Activated CD8-positive, alpha-beta memory T cell treated with anti-CD3 and anti-CD28 coated beads for 1 hour (primary cell): ENCODE measurements at regions not wholly inside any gene's neighbourhood (a gene's known extent, or its start where the extent isn't known, plus 50 kb on each side); places are given as distances from the start of the nearest gene placed in this dataset.
"Not testable (repeated sequence)": the region's sequence is repeated elsewhere in the genome, so short reads cannot be mapped to it uniquely, and the experiment has no call there.

Experiments
- DNase-seq, 2 donors: peaks; one replicate each; pipeline ENCODE4 v3.0.0-alpha.2; 2020; ENCODE audit warnings: low read depth in 1 of 2; ENCODE audit errors: extremely low read depth in 1 of 2

DNA sequence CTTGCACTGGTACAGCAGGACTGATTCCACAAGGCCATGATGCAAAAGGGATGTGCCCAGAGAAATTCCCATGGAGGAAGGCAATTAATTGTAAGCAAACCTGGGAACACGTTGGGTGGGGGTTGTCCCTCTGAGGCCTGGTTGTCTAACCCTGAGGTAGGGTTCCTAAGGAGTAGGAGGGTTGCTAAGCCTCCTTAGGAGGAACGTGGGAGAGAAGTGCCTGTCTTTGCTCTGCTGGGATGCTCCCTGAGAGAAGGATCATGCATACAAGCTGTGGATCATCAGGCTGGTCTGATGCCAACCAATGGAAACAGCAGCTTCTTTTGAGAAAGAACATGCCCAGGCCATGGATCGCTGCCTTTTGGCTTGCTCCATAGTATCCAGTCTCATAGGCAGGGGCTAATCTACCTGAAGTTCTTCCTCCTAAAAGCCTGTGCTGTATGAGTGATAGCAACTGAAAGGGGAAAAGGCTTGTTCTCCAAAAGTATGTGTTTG, 203.7 kb upstream of the NPVF start:
- DNase-seq, result no peak

GRCh38 chr7:25432807-25433206, 204.5 kb upstream of the NPVF start:
- DNase-seq, result no peak

DNA sequence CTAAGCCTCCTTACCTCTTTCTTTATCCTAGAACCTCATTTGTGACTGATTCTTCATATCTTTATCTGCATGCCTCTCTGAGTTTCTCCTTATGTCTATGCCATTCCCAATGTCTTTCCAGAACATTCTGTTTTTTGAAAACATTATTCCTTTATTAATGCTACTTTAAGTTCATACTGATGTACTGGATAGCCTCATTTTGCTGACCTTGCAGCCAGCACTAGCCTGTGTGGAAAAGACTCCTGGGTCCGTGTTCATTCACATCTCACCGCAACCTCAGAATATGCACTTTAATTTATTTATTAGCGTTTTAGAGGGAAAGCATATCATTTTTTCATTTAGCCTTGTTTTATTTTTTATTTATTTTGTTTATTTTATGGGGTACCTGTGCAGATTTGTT, 208.1 kb upstream of the NPVF start:
- DNase-seq, result no peak

DNA sequence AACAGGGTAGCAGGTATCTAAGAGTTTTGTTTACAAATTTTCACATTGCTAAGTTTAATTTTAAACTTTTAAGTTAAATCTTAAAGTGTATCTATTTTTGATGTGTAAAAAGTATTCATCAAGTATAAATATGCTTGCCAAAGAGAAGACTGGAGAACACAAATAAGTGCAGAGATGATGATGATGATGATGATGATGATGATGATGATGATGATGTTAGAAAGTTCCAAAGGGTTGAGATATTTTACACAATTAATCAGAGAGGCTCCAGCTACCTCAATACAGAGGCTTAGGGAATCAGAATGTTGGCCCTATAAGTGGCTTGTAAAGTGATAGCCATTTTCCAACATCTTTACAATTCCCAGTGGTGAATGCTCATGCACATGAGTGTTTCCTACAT, 209.0 kb upstream of the NPVF start:
- no peak for DNase-seq

GRCh38 chr7:25444991-25445390, 216.7 kb upstream of the NPVF start:
- no peak for DNase-seq

GRCh38 chr7:25448301-25448700, 220.0 kb upstream of the NPVF start:
- DNase-seq, result no peak

GRCh38 chr7:25454020-25454419, 225.7 kb upstream of the NPVF start:
- DNase-seq, result no peak

GRCh38 chr7:25454562-25455041, 226.3 kb upstream of the NPVF start:
- DNase-seq, result no peak

- no peak for DNase-seq
Observed at GRCh38 chr7:25455683-25456251, 227.5 kb upstream of the NPVF start.

- no peak for DNase-seq
Observed at GRCh38 chr7:25456467-25457171, 228.3 kb upstream of the NPVF start.

GRCh38 chr7:25459057-25459456, 230.8 kb upstream of the NPVF start:
- DNase-seq, result no peak

DNA sequence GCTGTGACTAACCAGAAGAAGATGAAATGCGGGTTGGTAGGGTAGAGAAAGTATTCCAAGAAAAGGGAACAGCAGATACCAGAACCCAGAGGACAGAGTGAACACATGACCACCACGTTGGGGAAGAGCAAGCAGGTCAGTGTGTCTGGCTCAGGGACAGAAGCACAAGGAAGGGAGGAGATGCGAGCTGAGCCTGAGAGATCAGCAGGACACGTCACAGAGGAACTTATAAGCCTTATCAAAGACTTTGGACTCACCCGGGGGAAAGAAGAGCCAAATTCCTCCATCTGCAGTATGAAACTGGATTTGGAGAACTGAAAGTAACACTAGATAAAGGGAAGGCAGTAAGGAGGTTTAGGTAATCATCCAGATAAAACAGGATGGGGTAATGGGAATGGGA, 232.1 kb upstream of the NPVF start:
- DNase-seq, result no peak

GRCh38 chr7:25469669-25470068, 241.4 kb upstream of the NPVF start:
- DNase-seq, result no peak

- no peak for DNase-seq
Observed at GRCh38 chr7:25476863-25477499, 248.7 kb upstream of the NPVF start.

DNA sequence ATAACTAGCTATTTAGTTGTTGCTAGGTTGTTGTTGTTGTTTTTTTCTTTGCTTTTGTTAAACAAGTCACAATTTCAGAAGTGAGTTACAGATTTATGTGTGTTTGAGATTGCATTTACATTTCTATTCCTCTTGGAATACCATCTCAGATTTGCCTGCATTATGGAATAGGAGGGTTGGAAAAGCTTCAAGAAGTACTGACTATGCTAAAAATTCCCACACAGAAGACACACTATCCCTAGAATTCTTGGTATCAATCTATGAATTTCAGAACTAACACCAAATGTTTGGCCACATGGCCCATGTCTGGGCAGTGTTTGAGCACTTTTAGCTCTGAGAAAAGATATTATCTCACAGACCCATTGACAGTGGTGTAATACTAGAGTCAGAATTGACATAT, 249.9 kb upstream of the NPVF start:
- not testable (repeated sequence) for DNase-seq

- no peak for DNase-seq
Observed at GRCh38 chr7:25478925-25479324, 250.6 kb upstream of the NPVF start.

DNA sequence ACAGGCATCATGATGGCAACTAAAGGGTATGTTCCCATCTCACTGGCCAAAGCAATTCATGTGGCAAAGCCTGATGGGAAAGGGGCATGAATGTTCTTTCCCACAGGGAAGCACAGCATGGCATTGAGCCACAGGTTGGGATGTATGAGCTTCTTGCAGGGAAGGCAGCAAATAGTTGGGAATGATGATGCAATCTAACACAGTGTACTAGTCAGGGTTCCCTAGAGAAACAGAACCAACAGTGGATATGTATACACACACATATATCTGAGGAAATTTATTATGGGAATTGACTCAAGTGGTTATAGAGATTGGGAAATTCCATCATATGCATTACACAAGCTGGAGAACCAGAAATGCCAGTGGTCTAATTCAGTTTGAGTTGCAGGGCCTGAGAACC, 253.6 kb upstream of the NPVF start:
- DNase-seq, result no peak

DNA sequence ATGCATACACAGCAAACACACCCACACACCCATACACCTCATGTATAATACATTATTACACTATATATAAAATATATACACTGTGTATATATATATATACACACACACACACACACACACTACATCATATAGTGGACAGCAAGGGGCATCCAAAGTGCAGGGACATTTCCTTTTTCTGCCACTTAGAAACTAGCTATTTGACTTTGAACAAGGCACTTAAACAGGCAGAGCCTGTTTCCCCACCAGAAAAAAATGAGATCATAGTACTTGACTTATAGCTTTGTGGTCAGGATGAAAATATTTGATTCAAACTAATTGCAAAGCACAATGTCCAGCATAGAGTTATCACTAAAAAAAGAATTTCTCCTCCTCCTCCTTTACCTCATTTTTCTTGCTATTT, 254.3 kb upstream of the NPVF start:
- DNase-seq, result no peak

- DNase-seq, result no peak
Observed at GRCh38 chr7:25485026-25485425, 256.7 kb upstream of the NPVF start.

DNA sequence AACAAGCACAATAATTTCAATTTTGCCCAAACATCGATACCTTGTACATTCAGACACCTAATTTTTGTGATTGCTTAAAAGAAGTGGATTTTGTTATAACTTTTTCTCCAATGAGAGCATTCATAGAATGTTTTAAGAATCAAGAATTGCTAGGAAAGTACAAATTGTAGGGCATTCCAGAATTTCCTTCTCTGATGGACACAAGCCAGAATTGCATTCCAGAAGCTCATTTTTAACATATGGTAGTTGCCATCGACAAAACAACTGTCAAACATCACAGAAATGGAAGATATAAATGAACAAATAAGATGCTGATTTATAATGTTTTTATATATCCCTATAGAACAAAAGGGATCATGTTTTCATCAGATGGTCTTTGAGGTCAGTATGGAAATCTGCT, 258.4 kb upstream of the NPVF start:
- DNase-seq, result no peak

GRCh38 chr7:25493805-25494366, 265.6 kb upstream of the NPVF start:
- no peak for DNase-seq

DNA sequence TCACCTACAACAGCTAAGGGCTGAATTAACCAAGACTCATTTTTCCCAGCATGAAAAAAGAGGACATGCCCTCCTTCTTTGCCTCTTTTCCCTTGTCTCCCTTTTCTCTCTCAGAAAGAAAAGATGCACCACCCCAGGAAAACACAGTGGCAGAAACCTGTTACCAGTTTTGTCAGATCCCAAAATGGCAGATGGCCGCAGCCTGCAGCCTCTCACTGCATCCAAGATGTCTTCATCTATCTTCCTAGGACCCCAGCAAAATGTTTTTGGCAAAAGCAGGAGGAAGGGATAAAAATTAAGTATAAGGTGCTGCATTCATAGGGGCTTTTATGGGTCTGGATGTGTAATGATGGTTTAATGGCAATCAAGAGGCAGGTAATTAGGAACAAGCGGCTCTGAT, 266.6 kb upstream of the NPVF start:
- DNase-seq, result no peak
